HL-60 (cell line): ENCODE measurements at regions not wholly inside any gene's neighbourhood (a gene's known extent, or its start where the extent isn't known, plus 50 kb on each side); places are given as distances from the start of the nearest gene placed in this dataset.

Experiments
- GABPA ChIP-seq: IDR thresholded peaks from 2 replicates; pipeline ENCODE4 v1.6.1; 2012; ENCODE audit warnings: low read depth
- POLR2AphosphoS5 ChIP-seq: IDR thresholded peaks from 2 replicates; pipeline ENCODE4 v1.6.1; 2012; ENCODE audit warnings: low read depth
- SPI1 ChIP-seq: IDR thresholded peaks from 2 replicates; pipeline ENCODE4 v1.6.1; 2012; ENCODE audit warnings: low read depth, mild to moderate bottlenecking, borderline replicate concordance
- TF ChIP-seq, protein P1 (sequence below): IDR thresholded peaks from one replicate; pipeline ENCODE4 v1.5.1; 2011; ENCODE audit warnings: low read length, control low read depth, inconsistent platforms; ENCODE audit not compliant: insufficient read depth
- TF ChIP-seq, protein P2 (sequence below): IDR thresholded peaks from 2 replicates; pipeline ENCODE4 v1.6.1; 2012; ENCODE audit warnings: low read depth; ENCODE audit not compliant: insufficient replicate concordance

DNA sequence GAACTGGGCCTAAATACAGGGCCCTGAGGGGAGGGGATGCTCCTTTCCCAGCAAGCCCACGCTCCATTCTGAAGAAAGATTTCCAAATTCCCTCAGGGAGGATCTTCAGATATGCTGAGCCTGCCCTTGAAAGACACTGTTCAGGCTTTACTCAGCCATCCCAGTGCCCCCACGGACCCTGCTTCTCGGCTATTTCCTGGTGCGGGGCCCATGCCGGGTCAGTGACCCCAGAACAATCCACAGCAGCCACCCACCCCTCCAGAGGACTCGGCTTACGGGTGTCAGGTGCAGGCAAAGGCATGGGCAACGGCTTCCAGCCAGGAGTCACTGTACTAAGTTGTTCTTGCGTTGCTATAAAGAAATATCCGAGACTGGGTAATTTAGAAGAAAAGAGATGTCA, 137.1 kb downstream of the OAT start:
- TF ChIP-seq, protein P1, sequence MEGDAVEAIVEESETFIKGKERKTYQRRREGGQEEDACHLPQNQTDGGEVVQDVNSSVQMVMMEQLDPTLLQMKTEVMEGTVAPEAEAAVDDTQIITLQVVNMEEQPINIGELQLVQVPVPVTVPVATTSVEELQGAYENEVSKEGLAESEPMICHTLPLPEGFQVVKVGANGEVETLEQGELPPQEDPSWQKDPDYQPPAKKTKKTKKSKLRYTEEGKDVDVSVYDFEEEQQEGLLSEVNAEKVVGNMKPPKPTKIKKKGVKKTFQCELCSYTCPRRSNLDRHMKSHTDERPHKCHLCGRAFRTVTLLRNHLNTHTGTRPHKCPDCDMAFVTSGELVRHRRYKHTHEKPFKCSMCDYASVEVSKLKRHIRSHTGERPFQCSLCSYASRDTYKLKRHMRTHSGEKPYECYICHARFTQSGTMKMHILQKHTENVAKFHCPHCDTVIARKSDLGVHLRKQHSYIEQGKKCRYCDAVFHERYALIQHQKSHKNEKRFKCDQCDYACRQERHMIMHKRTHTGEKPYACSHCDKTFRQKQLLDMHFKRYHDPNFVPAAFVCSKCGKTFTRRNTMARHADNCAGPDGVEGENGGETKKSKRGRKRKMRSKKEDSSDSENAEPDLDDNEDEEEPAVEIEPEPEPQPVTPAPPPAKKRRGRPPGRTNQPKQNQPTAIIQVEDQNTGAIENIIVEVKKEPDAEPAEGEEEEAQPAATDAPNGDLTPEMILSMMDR = no peak
- TF ChIP-seq GABPA (no peak), POLR2AphosphoS5 (no peak), SPI1 (no peak)
- TF ChIP-seq, protein P2, sequence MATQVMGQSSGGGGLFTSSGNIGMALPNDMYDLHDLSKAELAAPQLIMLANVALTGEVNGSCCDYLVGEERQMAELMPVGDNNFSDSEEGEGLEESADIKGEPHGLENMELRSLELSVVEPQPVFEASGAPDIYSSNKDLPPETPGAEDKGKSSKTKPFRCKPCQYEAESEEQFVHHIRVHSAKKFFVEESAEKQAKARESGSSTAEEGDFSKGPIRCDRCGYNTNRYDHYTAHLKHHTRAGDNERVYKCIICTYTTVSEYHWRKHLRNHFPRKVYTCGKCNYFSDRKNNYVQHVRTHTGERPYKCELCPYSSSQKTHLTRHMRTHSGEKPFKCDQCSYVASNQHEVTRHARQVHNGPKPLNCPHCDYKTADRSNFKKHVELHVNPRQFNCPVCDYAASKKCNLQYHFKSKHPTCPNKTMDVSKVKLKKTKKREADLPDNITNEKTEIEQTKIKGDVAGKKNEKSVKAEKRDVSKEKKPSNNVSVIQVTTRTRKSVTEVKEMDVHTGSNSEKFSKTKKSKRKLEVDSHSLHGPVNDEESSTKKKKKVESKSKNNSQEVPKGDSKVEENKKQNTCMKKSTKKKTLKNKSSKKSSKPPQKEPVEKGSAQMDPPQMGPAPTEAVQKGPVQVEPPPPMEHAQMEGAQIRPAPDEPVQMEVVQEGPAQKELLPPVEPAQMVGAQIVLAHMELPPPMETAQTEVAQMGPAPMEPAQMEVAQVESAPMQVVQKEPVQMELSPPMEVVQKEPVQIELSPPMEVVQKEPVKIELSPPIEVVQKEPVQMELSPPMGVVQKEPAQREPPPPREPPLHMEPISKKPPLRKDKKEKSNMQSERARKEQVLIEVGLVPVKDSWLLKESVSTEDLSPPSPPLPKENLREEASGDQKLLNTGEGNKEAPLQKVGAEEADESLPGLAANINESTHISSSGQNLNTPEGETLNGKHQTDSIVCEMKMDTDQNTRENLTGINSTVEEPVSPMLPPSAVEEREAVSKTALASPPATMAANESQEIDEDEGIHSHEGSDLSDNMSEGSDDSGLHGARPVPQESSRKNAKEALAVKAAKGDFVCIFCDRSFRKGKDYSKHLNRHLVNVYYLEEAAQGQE = no peak
